ENCODE measurements at regions not wholly inside any gene's neighbourhood (a gene's known extent, or its start where the extent isn't known, plus 50 kb on each side); places are given as distances from the start of the nearest gene placed in this dataset.

- no peak overlapping the region for H3K4me3 ChIP-seq (ENCODE audit: extremely low read depth in 1 of 4, insufficient read depth in 2 of 4, low read depth in 3 of 4, low read length in 4 of 4)
- DNase-seq (ENCODE audit: low read depth in 1 of 2, low spot score in 2 of 2) (no peak), FAIRE-seq (no peak)
- H3K36me3 ChIP-seq (ENCODE audit: control insufficient read depth in 2 of 4, insufficient read depth in 4 of 4, low read length in 3 of 4), result no peaks in the 10 kb centered on the region; a peak in 1 of 8 replicates
- H4K91ac ChIP-seq (replicated peaks; ENCODE audit: insufficient read length, low read length), result no peak overlapping the region
- no peak overlapping the region for H2AFZ ChIP-seq (ENCODE audit: low read length)
- no peak overlapping the region for H3K56ac ChIP-seq (replicated peaks; ENCODE audit: insufficient read length, low read depth, low read length)
- no peak overlapping the region for H3K23ac ChIP-seq (ENCODE audit: insufficient read length)
- H3K9ac ChIP-seq (replicated peaks in 1 of 4; ENCODE audit: extremely low read depth in 1 of 4, low read depth in 3 of 4, low read length in 3 of 4), result no peak overlapping the region
- H3K9me3 ChIP-seq (ENCODE audit: insufficient read depth in 2 of 2, low read depth in 1 of 2, low read length in 1 of 2), result no peaks in the 10 kb centered on the region
- H3K27ac ChIP-seq (ENCODE audit: low read depth, low read length), result no peak overlapping the region
- no peaks in the 10 kb centered on the region for H3K79me2 ChIP-seq (ENCODE audit: control insufficient read depth in 1 of 2, insufficient read depth in 2 of 2, low read length in 2 of 2)
- no peak overlapping the region for H3K18ac ChIP-seq (ENCODE audit: extremely low read depth, low read length)
- WGBS, 2 experiments (ENCODE audit: extremely low coverage in 1 of 2, insufficient coverage in 1 of 2, insufficient read length in 1 of 2, insufficient replicate concordance in 2 of 2, low coverage in 1 of 2, low lambda C conversion rate in 2 of 2, missing lambda C conversion rate in 1 of 2), result 92% methylated on average over 3 of the region's 3 CpGs; no CpG with 5 or more reads in 1 of the 2 experiments
- no peak overlapping the region for H2BK12ac ChIP-seq (ENCODE audit: low read depth, low read length)
- no peak overlapping the region for H2BK15ac ChIP-seq (ENCODE audit: low read length)
- no peaks in the 10 kb centered on the region for H3K23me2 ChIP-seq (ENCODE audit: low read depth, low read length)
- no peak overlapping the region for H2BK5ac ChIP-seq (ENCODE audit: low read depth, low read length)
- no peak overlapping the region for H2BK120ac ChIP-seq (replicated peaks; ENCODE audit: low read depth, low read length)
- no peak overlapping the region for H4K5ac ChIP-seq (ENCODE audit: insufficient read length, low read depth, low read length)
- no peak overlapping the region for H4K8ac ChIP-seq (ENCODE audit: extremely low read depth, insufficient read depth, low read length)
- POLR2A ChIA-PET (ENCODE audit: partially characterized antibody), result no interaction called here
- CTCF ChIA-PET (ENCODE audit: partially characterized antibody), result no interaction called here
- no peak overlapping the region for H3K4ac ChIP-seq (replicated peaks; ENCODE audit: insufficient read length, low read depth, low read length)
- H3K14ac ChIP-seq (ENCODE audit: insufficient read length), result no peak overlapping the region
- H3K4me2 ChIP-seq (ENCODE audit: insufficient read depth in 1 of 2, low read depth in 2 of 2, low read length in 2 of 2), result no peak overlapping the region
- peaks cover 0 to 5% (median 2%) of the 10 kb centered on the region in 4 experiments; a peak in 3 of 7 replicates for H3K4me1 ChIP-seq (replicated peaks in 1 of 4; ENCODE audit: control insufficient read depth in 3 of 4, insufficient read depth in 4 of 4, low read length in 3 of 4)
- no peaks in the 10 kb centered on the region for H4K20me1 ChIP-seq (replicated peaks in 1 of 2; ENCODE audit: control insufficient read depth in 1 of 2, insufficient read depth in 2 of 2, low read length in 2 of 2)
- H3K27me3 ChIP-seq (replicated peaks in 1 of 4; ENCODE audit: control insufficient read depth in 3 of 4, extremely low read depth in 1 of 4, insufficient read depth in 3 of 4, low read length in 3 of 4), result no peaks in the 10 kb centered on the region; a peak in 1 of 7 replicates
- H2BK20ac ChIP-seq (ENCODE audit: low read length), result no peak overlapping the region
- TF ChIP-seq, protein P1, sequence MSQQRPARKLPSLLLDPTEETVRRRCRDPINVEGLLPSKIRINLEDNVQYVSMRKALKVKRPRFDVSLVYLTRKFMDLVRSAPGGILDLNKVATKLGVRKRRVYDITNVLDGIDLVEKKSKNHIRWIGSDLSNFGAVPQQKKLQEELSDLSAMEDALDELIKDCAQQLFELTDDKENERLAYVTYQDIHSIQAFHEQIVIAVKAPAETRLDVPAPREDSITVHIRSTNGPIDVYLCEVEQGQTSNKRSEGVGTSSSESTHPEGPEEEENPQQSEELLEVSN (IDR thresholded peaks at IDR 0.05), result no peak
- TF ChIP-seq SP2 (IDR thresholded peaks at IDR 0.05; ENCODE audit: low read length), result no peak
- TF ChIP-seq POLR2A (IDR thresholded peaks at IDR 0.05; ENCODE audit: control extremely low read depth in 1 of 2, low read depth in 2 of 2, low read length in 2 of 2), result no peak
- TF ChIP-seq TCF12 (IDR thresholded peaks at IDR 0.05; ENCODE audit: low read depth, low read length), result no peak
- no peak for TF ChIP-seq TEAD4 (IDR thresholded peaks at IDR 0.05; ENCODE audit: low read depth, low read length)
- TF ChIP-seq TAF1 (IDR thresholded peaks at IDR 0.05; ENCODE audit: low read depth, low read length), result no peak
- TF ChIP-seq SAP30 (IDR thresholded peaks at IDR 0.05; ENCODE audit: insufficient read depth, insufficient replicate concordance, low read length), result no peak
- H2AK5ac ChIP-seq (ENCODE audit: low read depth, low read length), result no peak overlapping the region
- H3K79me1 ChIP-seq (ENCODE audit: low read depth, low read length), result no peaks in the 10 kb centered on the region
Measured at GRCh38 chr5:124027441-124027840, 515.5 kb downstream of the CSNK1G3 start.

Measured in H1 (cell line).